Fibroblast of mammary gland (primary cell): ENCODE measurements at regions not wholly inside any gene's neighbourhood (a gene's known extent, or its start where the extent isn't known, plus 50 kb on each side); places are given as distances from the start of the nearest gene placed in this dataset.

Source experiments
- DNase-seq: peaks from one replicate; pipeline ENCODE4 v3.0.0-alpha.2; 2010; ENCODE audit warnings: low read depth
- H3K4me3 ChIP-seq: 2 replicates; pipeline ENCODE4 v1.5.1; 2011; ENCODE audit warnings: low read depth, mild to moderate bottlenecking, low read length, moderate library complexity; ENCODE audit not compliant: control insufficient read depth
- TF ChIP-seq, protein P1 (sequence below): conservative IDR thresholded peaks from 2 replicates; pipeline ENCODE4 v1.5.1; 2011; ENCODE audit warnings: low read depth, low read length, inconsistent platforms; ENCODE audit not compliant: control insufficient read depth, insufficient read depth

GRCh38 chr5:38110130-38110529, 148.2 kb upstream of the EGFLAM start:
- H3K4me3 ChIP-seq: no peak overlapping the region
- TF ChIP-seq, protein P1, sequence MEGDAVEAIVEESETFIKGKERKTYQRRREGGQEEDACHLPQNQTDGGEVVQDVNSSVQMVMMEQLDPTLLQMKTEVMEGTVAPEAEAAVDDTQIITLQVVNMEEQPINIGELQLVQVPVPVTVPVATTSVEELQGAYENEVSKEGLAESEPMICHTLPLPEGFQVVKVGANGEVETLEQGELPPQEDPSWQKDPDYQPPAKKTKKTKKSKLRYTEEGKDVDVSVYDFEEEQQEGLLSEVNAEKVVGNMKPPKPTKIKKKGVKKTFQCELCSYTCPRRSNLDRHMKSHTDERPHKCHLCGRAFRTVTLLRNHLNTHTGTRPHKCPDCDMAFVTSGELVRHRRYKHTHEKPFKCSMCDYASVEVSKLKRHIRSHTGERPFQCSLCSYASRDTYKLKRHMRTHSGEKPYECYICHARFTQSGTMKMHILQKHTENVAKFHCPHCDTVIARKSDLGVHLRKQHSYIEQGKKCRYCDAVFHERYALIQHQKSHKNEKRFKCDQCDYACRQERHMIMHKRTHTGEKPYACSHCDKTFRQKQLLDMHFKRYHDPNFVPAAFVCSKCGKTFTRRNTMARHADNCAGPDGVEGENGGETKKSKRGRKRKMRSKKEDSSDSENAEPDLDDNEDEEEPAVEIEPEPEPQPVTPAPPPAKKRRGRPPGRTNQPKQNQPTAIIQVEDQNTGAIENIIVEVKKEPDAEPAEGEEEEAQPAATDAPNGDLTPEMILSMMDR: no peak
- no peak for DNase-seq

DNA sequence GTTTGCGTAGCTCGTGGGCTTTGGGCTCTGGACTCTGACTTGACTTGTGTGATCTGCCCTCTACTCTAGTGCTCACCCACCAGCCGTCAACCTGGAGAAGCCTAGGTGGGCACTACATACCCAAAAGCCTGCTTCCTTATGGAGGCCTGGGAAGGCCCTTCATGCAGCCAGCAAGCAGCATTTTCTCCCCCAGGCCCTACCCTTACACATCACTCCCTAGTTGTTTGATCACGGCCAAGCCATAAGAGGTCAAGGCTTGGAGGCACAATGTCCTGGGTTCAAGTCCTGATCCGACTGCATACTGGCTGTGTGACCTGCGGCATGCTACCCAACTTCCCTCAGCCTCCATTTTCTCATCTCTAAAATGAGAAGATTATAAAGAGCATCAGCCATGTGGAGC, 151.3 kb upstream of the EGFLAM start:
- TF ChIP-seq, protein P1: no peak
- DNase-seq: no peak
- no peak overlapping the region for H3K4me3 ChIP-seq

DNA sequence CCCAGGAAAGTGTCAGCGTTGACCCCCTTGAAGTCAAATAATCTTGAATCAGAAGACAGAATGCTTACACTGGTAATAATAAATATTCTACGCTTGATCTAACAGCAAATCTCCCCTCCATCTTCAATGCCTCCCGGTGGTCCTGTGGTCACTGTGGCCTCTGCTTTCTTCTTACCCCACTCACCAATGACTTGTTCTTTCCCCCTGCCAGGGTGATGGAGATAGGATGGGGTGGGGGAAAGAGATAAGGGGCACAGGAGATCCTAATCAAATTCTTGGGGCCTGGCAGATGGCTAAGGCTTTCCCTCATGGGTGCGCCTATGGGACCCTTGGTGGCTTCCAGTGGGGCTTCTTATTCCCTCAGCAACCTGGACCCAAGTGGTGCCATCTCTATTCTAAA, 152.6 kb upstream of the EGFLAM start:
- no peak for DNase-seq
- TF ChIP-seq, protein P1: no peak
- no peak overlapping the region for H3K4me3 ChIP-seq

DNA sequence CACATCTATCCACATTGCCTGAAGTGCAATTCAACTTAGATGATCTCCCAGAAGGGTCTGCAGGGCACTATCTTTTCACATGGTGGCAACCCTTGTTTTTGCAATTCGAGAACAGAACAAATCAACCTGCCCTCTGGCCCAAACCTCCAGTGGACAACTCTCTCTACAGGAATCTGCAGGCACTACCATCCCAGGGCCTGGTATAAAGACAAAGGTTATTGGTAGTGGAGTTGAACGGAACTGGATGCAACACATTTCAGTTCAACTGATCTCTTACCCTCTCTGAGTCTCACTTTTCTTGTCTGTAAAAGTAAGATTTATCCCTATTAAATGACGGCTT, 153.2 kb upstream of the EGFLAM start:
- TF ChIP-seq, protein P1: no peak
- no peak overlapping the region for H3K4me3 ChIP-seq
- no peak for DNase-seq

DNA sequence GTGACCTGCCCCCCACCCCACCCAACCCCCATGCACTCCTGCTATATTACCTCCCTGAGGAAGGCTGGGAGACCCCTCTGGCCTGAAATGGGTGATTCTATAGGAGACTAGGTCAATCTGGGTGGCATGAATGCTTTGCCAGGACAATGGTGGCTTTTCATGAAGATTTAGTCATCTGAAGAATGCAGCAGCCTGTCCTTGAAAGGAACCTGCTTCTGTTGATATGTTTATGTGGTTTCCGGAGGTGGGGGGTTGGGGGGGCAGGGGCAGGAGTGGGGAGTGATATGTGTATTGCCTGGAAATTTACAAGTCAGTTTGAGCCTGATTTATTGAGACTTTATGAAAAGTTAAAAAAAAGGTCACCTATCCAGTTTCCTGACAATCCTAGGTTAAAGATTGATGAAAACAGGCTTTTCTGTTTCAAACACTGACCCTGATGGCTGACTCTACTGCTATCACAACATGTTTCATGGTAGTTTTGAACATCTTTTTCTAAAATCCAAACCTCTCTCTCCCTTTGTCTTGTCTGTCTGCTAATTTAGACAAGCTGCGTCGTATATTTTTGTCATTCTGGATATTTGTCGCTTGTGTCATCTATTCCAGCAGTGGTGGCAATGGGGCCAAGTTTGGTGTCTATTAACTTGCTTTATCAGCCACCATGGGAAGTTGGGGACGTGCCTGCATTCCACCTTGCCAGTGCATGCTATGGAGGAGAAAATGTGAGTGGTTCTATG, 153.7 kb upstream of the EGFLAM start:
- TF ChIP-seq, protein P1: no peak
- no peak overlapping the region for H3K4me3 ChIP-seq
- DNase-seq: no peak

DNA sequence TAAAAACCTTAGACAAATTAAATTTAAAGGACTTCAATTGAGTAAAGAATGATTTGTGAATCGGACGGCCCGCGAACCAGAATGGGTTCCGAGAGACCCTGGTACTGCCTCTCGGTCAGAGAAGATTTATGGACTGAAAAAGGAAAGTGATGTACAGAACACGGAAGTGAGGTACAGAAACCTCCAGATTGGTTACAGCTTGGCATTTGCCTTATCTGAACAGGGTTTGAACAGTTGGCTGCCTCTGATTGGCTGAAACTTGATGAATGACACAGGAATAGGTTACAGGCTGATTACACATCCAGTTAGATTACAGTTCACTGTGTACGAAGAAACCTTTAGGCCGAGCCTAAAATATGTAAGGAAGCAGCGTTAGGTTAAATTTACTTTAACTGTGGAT, 156.5 kb upstream of the EGFLAM start:
- TF ChIP-seq, protein P1: no peak
- DNase-seq: no peak
- H3K4me3 ChIP-seq: no peak overlapping the region
